GM06990 (cell line): ENCODE measurements at regions not wholly inside any gene's neighbourhood (a gene's known extent, or its start where the extent isn't known, plus 50 kb on each side); places are given as distances from the start of the nearest gene placed in this dataset.
"Not testable (repeated sequence)": the region's sequence is repeated elsewhere in the genome, so short reads cannot be mapped to it uniquely, and the experiment has no call there.

Experiments used
- DNase-seq: peaks from one replicate; pipeline ENCODE4 v3.0.0-alpha.2; 2011; ENCODE audit not compliant: insufficient read length; ENCODE audit errors: extremely low read depth
- H3K27me3 ChIP-seq: replicated peaks from 2 replicates; pipeline ENCODE4 v1.6.0; 2011; ENCODE audit warnings: low read length; ENCODE audit not compliant: control insufficient read depth, insufficient read depth
- H3K36me3 ChIP-seq: 2 replicates; pipeline ENCODE4 v1.5.1; 2011; ENCODE audit warnings: low read length; ENCODE audit not compliant: control insufficient read depth, insufficient read depth
- H3K4me3 ChIP-seq: replicated peaks from 2 replicates; pipeline ENCODE4 v1.5.1; 2011; ENCODE audit warnings: low read depth, mild to moderate bottlenecking, control low read depth, low read length

GRCh38 chr9:67470739-67471138, 388.0 kb upstream of the ANKRD20A1 start:
- H3K4me3 ChIP-seq, DNase-seq, H3K27me3 ChIP-seq, H3K36me3 ChIP-seq: not testable (repeated sequence)

DNA sequence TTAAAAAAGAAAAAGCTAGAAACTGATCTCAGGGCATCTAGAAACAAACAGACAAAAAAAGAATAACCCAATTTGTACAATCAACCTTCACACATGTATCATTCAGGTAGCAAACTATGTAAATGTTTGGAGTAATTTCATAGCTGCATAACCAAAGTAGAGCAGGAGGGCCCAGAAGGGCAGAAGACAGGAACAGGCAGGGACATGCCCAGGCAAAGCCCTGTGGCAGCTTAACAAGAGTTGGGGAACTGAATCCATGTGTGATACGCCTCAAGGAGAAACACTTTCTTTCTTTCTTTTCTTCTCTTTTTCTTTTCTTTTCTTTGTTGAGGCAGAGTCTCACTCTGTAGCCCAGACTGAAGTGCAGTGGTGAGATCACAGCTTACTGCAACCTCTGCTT, 390.4 kb upstream of the ANKRD20A1 start:
- H3K36me3 ChIP-seq, DNase-seq, H3K4me3 ChIP-seq, H3K27me3 ChIP-seq: not testable (repeated sequence)

- H3K36me3 ChIP-seq, H3K27me3 ChIP-seq, H3K4me3 ChIP-seq, DNase-seq: not testable (repeated sequence)
Observed at GRCh38 chr9:67461796-67462757, 396.7 kb upstream of the ANKRD20A1 start.

DNA sequence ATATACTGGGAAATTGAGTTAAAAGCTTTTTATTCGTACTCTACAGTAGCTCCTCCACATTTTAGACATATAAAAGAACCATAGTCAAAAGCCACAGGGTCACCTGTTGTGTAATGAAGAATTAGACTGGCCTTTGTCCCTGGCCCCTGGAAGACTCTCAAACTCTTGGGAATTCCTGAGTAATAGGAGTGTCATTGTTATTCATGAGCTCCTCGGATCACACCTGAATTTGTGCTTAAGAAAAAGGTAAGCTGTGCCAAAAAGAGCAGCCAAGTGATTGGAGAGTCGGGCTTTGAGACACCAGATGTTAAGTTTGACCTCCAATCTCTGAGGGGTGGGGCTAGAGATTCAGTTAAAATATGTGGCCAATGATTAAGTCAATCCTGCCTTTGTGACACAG, 405.8 kb upstream of the ANKRD20A1 start:
- not testable (repeated sequence) for H3K27me3 ChIP-seq, DNase-seq, H3K4me3 ChIP-seq, H3K36me3 ChIP-seq

DNA sequence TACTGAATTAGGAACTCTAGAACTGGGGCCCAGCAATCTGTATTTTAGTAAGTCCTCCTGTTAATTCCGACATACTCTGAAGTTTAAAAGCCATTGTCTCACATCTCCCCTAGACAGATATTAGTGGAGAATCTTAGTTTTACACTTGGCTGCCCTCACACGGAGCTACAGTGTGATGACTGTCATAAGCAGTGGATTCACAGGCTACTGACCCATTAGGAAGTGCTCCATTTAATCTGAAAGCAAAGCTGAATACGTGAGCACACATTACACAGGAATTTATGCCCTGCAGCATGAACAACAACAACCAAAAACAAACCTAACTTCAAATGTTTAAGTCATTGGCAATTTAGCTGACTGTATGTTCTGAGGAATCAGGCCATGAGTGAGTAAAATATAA, 416.4 kb upstream of the ANKRD20A1 start:
- not testable (repeated sequence) for H3K36me3 ChIP-seq, H3K27me3 ChIP-seq, H3K4me3 ChIP-seq, DNase-seq

DNA sequence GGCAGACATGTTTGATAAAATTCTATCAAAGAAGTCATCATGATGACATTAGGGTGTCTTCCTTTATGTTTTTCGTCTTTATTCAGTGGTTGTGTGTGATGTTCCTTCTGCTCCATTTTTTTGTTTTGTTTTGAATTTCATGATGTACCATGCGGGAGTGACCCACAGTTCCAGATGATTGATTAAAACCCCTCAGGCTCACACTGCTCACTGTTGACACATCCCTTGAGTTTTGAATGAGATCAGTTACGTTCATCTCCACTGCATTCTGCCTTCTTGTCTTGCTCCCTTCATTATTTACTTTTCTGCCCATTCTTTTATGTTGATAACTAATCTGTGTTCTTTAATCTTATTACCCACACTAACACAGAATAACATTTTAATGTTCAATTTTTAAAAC, 421.7 kb upstream of the ANKRD20A1 start:
- H3K27me3 ChIP-seq, DNase-seq, H3K4me3 ChIP-seq, H3K36me3 ChIP-seq: not testable (repeated sequence)

DNA sequence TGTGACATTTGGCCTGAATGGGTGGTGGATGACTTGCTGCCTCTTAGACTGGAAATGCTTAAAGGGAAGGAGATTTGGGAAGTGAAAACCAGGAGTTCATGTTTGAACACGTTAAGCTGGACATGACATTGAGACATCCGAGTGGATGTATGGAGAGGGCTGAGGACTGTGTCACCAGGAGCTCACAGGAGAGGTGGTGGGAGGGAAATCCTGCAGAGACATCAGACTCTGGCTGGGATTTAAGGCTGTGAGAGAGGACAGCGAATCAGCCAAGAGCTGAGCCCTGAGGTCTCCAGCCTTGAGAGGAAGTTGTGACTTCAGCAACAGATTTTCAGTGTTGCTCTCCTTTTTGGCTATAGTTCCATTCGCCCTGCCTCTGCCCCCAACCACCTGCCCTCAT, 432.5 kb upstream of the SPATA31A3 start:
- not testable (repeated sequence) for H3K36me3 ChIP-seq, DNase-seq, H3K4me3 ChIP-seq, H3K27me3 ChIP-seq

- not testable (repeated sequence) for H3K36me3 ChIP-seq, H3K27me3 ChIP-seq, DNase-seq, H3K4me3 ChIP-seq
Observed at GRCh38 chr9:67423049-67423728, 430.8 kb upstream of the SPATA31A3 start.

DNA sequence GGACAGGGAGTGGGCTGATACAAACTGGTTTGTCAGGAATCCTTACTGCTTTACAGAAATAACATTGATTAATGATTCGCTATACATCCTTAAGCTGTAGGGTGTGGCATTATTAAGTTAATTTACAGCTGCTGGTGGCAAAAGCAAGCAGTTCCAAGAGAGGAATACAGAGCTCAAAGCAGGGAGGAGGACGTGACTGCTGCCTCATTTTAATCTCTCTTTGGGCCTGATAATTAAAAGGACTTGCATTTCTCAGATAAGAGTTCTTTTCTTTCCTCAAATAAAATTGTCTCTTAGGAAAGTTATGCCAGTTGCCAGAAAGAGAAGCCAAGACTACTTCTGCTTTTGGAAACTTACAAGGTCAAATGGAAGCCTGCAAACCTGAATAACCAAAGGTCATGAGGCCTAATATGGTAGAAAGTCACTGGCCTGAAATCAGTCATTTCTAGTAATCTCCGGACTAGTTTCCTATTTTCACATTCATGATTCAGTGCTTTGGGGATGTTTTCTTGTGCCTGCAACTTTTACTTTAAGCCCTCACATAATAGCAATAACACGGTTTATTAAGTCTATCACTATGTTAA, 426.2 kb upstream of the SPATA31A3 start:
- H3K36me3 ChIP-seq, H3K27me3 ChIP-seq: not testable (repeated sequence)

DNA sequence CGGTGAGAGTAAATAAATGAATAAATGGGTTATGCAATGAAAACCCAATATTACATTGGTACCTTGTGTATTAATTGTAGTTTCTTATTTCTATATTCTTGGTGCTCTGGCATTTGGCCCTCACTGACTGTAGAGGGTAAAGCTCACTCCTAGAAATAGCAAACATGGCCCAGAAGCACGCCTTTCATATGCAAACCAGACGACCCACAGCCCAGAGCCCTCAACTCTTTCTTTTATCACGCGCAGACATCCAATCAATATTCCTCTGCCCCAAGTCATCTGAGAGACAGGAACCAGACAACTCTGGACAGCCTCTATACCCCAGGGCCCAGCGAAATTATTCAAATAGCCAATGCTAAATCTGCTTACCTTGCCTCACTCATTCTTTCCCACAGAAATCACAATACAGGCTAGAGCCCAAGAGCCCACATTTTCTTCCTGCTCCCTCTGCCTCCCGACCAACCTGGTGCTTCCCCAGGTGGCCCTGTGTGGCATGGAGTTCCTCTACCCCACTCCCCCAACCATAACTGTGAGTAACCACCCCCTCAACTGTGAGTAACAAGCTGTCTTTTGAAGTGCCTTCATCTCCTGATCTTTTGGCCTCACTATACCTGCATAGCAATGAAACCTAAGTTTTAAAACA, 425.1 kb upstream of the SPATA31A3 start:
- DNase-seq, H3K27me3 ChIP-seq, H3K4me3 ChIP-seq, H3K36me3 ChIP-seq: not testable (repeated sequence)

More for the DNA sequence above, 426.2 kb upstream of the SPATA31A3 start:
- not testable (repeated sequence) for H3K4me3 ChIP-seq, DNase-seq

DNA sequence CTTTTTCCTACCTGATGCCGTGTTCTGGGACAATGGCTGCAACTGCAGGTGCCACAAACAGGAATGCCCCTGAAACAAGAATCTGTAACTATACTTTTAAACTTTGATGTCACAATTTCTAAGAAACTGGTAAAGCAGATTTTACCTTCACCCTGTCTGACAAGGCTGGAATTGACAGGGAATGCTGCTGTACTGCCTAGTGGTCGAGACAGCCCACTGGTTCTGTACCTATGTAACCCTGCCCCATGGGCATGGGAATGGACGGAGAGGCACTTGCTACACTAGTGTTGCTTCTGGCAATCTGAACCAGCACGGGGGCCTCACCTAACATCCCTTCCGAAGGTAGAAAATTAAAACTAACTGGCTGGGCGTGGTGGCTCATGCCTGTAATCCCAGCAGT, 424.3 kb upstream of the SPATA31A3 start:
- DNase-seq, H3K4me3 ChIP-seq, H3K27me3 ChIP-seq, H3K36me3 ChIP-seq: not testable (repeated sequence)

DNA sequence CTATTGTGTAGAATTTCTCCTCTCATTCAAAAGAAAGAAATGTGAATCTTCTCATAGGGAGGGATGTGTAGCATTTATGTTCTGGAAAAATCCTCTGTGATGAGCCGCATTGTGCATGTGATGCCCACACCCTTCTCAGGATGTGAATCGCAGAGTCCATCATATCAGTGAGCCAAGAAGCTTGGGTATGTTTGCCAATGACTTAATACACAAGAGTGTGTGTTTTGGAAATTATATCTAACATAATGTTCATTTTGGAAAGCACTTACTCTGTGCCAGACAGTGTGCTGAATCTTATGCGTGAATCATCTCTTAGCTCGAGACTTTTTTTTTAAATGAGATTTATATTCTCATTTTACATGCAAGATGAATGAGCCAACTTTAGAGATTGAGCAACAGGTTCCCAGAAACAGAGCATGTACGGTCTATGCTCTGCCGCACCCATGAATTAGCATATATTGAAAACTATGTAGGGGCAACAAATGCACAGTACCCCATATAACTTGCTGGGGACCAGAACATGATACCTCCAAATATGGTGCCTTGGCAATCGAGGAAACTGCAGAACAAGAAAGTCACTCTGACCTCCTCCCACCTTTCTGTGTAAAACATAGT, 418.4 kb upstream of the SPATA31A3 start:
- H3K36me3 ChIP-seq, H3K4me3 ChIP-seq, H3K27me3 ChIP-seq, DNase-seq: not testable (repeated sequence)

DNA sequence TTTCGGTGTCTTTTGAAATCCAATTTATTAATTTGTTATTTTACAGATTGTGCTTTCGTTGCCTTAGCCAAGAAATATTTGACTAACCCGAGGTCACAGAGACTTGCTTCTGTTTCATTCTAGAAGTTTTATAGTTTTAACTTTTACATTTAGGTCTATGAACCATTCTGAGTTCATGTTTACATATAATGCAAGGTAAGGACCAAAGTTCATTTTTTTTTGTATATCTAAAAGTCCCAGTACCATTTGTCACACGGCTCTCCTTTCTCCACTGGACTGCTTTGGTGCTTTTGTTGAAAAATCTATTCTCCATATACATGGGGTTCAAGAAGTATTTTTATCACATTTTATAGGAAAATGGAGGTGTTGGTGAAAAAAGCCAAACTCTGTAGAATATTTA, 411.4 kb upstream of the SPATA31A3 start:
- DNase-seq, H3K36me3 ChIP-seq, H3K4me3 ChIP-seq, H3K27me3 ChIP-seq: not testable (repeated sequence)
